ENCODE measurements at regions not wholly inside any gene's neighbourhood (a gene's known extent, or its start where the extent isn't known, plus 50 kb on each side); places are given as distances from the start of the nearest gene placed in this dataset.

GRCh38 chr14:28375295-28375694 lies 391.3 kb upstream of the FOXG1 start:
- dilution Hi-C loops (cut with HindIII; ENCODE audit: low sequenced_read_pairs, unreplicated experiment) = no loop called here
- Histone ChIP-seq H3K4ac (ENCODE audit: low read depth, low read length) (no peak overlapping the region), H3K9ac (ENCODE audit: low read depth, low read length) (no peak overlapping the region), H4K8ac (ENCODE audit: low read depth in 2 of 2, low read length in 2 of 2) (no peak overlapping the region), H3K27me3 (ENCODE audit: control insufficient read depth, insufficient read depth, low read length) (no peaks in the 10 kb centered on the region), H2BK15ac (ENCODE audit: low read depth, low read length) (no peak overlapping the region), H4K91ac (ENCODE audit: insufficient read depth, low read depth, low read length) (no peak overlapping the region), H4K20me1 (ENCODE audit: insufficient read depth, low read length) (no peaks in the 10 kb centered on the region), H3K79me1 (ENCODE audit: low read depth in 1 of 2, low read length in 2 of 2) (no peaks in the 10 kb centered on the region), H2BK20ac (ENCODE audit: low read depth, low read length) (no peak overlapping the region), H3K4me2 (ENCODE audit: low read depth, low read length) (no peak overlapping the region), H3K27ac (ENCODE audit: insufficient read depth, low read length) (no peak overlapping the region), H3K56ac (ENCODE audit: extremely low read depth, insufficient read depth, low read length) (no peak overlapping the region), H2BK5ac (ENCODE audit: low read depth, low read length, poor library complexity, severe bottlenecking) (no peak overlapping the region), H4K5ac (ENCODE audit: low read depth, low read length) (no peak overlapping the region), H3K14ac (replicated peaks; ENCODE audit: low read depth, low read length) (no peak overlapping the region), H2AFZ (replicated peaks; ENCODE audit: low read length, poor library complexity) (no peak overlapping the region), H3K4me3 (ENCODE audit: insufficient read depth, low read depth, low read length) (no peak overlapping the region), H3K9me1 (ENCODE audit: insufficient read depth, low read length) (no peaks in the 10 kb centered on the region), H2AK9ac (replicated peaks; ENCODE audit: low read depth, low read length, poor library complexity) (no peak overlapping the region), H3K4me1 (ENCODE audit: control insufficient read depth, insufficient read depth, low read length) (no peaks in the 10 kb centered on the region), H3K9me3 (ENCODE audit: control insufficient read depth, insufficient read depth, low read length) (no peaks in the 10 kb centered on the region; the same call in 1 of the 2 replicates), H2AK5ac (ENCODE audit: low read depth, low read length) (no peak overlapping the region), H2BK120ac (ENCODE audit: low read depth, low read length) (no peak overlapping the region), H3K36me3 (ENCODE audit: control insufficient read depth, insufficient read depth, low read length) (no peaks in the 10 kb centered on the region), H3K18ac (ENCODE audit: low read depth, low read length) (no peak overlapping the region), H3K23ac (ENCODE audit: low read depth, low read length) (no peak overlapping the region)
- in situ Hi-C loops (cut with MboI; ENCODE audit: low sequenced_read_pairs) = no loop called here
- TF ChIP-seq RAD21 (IDR thresholded peaks at IDR 0.05; ENCODE audit: low read length) (no peak), RFX5 (IDR thresholded peaks at IDR 0.05; ENCODE audit: low read depth, low read length) (no peak), MAFK (IDR thresholded peaks at IDR 0.05; ENCODE audit: low read depth, low read length) (no peak)
- ATAC-seq (ENCODE audit: low read depth) = no peak
- no peak for DNase-seq
- POLR2A ChIA-PET (ENCODE audit: unreplicated experiment) = no interaction called here
- CTCF ChIA-PET = no interaction called here
- BruUV-seq (replicated peaks) = no TSS peak
- intact Hi-C loops (cut with micrococcal nuclease) = no loop called here

All from IMR-90 (cell line).